ENCODE measurements at regions not wholly inside any gene's neighbourhood (a gene's known extent, or its start where the extent isn't known, plus 50 kb on each side); places are given as distances from the start of the nearest gene placed in this dataset.
"Not testable (repeated sequence)": the region's sequence is repeated elsewhere in the genome, so short reads cannot be mapped to it uniquely, and the experiment has no call there.

DNA sequence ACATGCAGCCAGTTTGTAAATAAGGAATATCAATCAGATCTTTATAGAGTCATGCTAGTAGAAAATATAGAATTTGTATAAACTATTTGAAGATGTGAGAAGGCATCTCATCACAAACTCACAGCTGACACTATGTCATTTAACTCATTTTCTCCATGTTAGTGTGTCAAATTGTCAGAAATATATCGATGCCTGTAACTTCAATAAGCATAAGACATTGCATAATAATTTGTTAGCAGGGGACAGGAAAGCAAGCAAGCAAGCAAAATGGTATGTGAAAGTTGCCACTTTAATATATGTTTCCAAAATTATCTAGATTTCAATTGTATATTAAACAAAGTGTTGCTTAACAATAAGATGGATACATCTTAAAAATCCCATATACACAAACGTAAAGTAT, 571.0 kb downstream of the ARL4A start:
- no peak overlapping the region for H4K8ac ChIP-seq (ENCODE audit: low read depth, low read length)
- H3K18ac ChIP-seq (ENCODE audit: low read length) = no peak overlapping the region
- no peaks in the 10 kb centered on the region for H3K79me2 ChIP-seq (ENCODE audit: control insufficient read depth, insufficient read depth, low read length)
- DNase-seq = no peak
- no peaks in the 10 kb centered on the region for H3K79me1 ChIP-seq (ENCODE audit: low read length)
- H3K27ac ChIP-seq (ENCODE audit: low read depth, low read length) = no peak overlapping the region
- no peaks in the 10 kb centered on the region for H3K36me3 ChIP-seq (ENCODE audit: control insufficient read depth, insufficient read depth, low read length)
- no peak overlapping the region for H3K9ac ChIP-seq (ENCODE audit: low read length)
- H3K4me2 ChIP-seq (ENCODE audit: low read length) = no peak overlapping the region
- H3K4me3 ChIP-seq (ENCODE audit: low read length) = no peak overlapping the region
- H3K27me3 ChIP-seq (ENCODE audit: insufficient read depth, low read length, poor library complexity) = no peaks in the 10 kb centered on the region
- 100% methylated on average over 1 of the region's 2 CpGs for WGBS (ENCODE audit: extremely low coverage, insufficient coverage, low lambda C conversion rate)
- no peak overlapping the region for H2BK5ac ChIP-seq (ENCODE audit: low read length)
- no peak overlapping the region for H2BK120ac ChIP-seq (ENCODE audit: low read depth, low read length)
- no peak overlapping the region for H4K5ac ChIP-seq (ENCODE audit: low read length)
- no peak overlapping the region for H3K4ac ChIP-seq (ENCODE audit: low read depth, low read length)
- H3K23ac ChIP-seq (ENCODE audit: low read length) = no peak overlapping the region
- no peak overlapping the region for H3K56ac ChIP-seq (ENCODE audit: low read length)
- H2AK5ac ChIP-seq (ENCODE audit: low read length) = no peak overlapping the region
- H3K4me1 ChIP-seq (ENCODE audit: control insufficient read depth, low read depth, low read length) = no peaks in the 10 kb centered on the region
- H2BK15ac ChIP-seq (replicated peaks; ENCODE audit: low read depth) = no peak overlapping the region

DNA sequence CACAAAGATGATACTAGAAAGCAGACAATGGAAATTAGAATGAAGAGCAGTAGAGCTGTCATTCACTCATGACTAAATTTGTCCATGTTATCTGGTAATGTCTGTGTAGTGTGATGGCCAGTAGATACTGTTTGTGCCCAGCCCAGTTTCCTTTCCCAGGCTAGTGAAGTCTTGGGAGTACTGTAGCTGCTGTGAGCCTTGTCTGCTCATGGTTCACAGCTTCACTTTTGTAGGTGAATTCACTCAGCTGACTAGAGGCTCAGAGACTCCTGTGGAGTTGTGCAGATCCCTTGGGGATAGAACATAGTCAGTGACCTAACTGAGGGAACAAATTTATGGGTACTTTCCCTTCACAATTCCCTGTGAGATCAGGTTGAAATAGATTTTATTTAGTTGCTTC, 572.5 kb downstream of the ARL4A start:
- H3K79me1 ChIP-seq (ENCODE audit: low read length) = no peaks in the 10 kb centered on the region
- H3K9ac ChIP-seq (ENCODE audit: low read length) = no peak overlapping the region
- no peak overlapping the region for H4K5ac ChIP-seq (ENCODE audit: low read length)
- H2BK5ac ChIP-seq (ENCODE audit: low read length) = no peak overlapping the region
- no peak overlapping the region for H3K56ac ChIP-seq (ENCODE audit: low read length)
- H2BK15ac ChIP-seq (replicated peaks; ENCODE audit: low read depth) = no peak overlapping the region
- H3K27ac ChIP-seq (ENCODE audit: low read depth, low read length) = no peak overlapping the region
- H3K4me2 ChIP-seq (ENCODE audit: low read length) = no peak overlapping the region
- H3K4me3 ChIP-seq (ENCODE audit: low read length) = no peak overlapping the region
- no peak for DNase-seq
- H3K36me3 ChIP-seq (ENCODE audit: control insufficient read depth, insufficient read depth, low read length) = no peaks in the 10 kb centered on the region
- H3K79me2 ChIP-seq (ENCODE audit: control insufficient read depth, insufficient read depth, low read length) = no peaks in the 10 kb centered on the region
- no peak overlapping the region for H4K8ac ChIP-seq (ENCODE audit: low read depth, low read length)
- H2AK5ac ChIP-seq (ENCODE audit: low read length) = no peak overlapping the region
- H3K23ac ChIP-seq (ENCODE audit: low read length) = no peak overlapping the region
- no peak overlapping the region for H3K18ac ChIP-seq (ENCODE audit: low read length)
- H2BK120ac ChIP-seq (ENCODE audit: low read depth, low read length) = no peak overlapping the region
- H3K4ac ChIP-seq (ENCODE audit: low read depth, low read length) = no peak overlapping the region
- H3K4me1 ChIP-seq (ENCODE audit: control insufficient read depth, low read depth, low read length) = no peaks in the 10 kb centered on the region
- H3K27me3 ChIP-seq (ENCODE audit: insufficient read depth, low read length, poor library complexity) = no peaks in the 10 kb centered on the region

DNA sequence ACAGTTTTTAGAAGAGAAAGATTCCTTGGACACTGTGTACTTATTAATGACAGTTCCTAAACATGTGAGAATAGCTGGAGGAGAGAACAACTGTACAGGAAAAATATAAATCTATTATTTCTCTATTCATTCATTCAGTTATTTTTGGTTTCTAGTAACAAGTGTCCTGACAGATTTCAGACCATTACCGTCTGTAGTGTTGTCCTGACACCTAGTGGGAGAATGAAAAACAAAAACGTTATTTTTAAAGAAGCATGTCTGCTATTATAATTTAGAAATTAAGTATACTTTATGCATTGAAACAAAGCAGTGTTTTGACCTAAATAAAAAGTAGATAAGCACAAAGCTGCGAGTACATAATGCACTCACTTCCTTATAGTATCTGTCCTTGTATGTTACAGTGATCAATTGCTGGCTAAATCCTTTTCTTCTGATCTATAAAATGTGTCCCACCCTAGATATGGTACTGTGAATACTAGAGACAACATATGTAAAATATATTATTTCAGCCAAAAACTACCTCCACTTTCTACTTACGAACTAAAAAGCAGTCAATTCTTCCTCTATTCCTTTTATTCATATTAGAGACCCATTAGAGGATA, 575.6 kb downstream of the ARL4A start:
- H2BK5ac ChIP-seq (ENCODE audit: low read length) = no peak overlapping the region
- H4K8ac ChIP-seq (ENCODE audit: low read depth, low read length) = no peak overlapping the region
- H3K27ac ChIP-seq (ENCODE audit: low read depth, low read length) = no peak overlapping the region
- no peaks in the 10 kb centered on the region for H3K4me1 ChIP-seq (ENCODE audit: control insufficient read depth, low read depth, low read length)
- H2AK5ac ChIP-seq (ENCODE audit: low read length) = no peak overlapping the region
- no peak overlapping the region for H3K18ac ChIP-seq (ENCODE audit: low read length)
- WGBS (ENCODE audit: extremely low coverage, insufficient coverage, low lambda C conversion rate) = no CpG with 5 or more reads among the region's 4 CpGs
- H2BK120ac ChIP-seq (ENCODE audit: low read depth, low read length) = no peak overlapping the region
- no peaks in the 10 kb centered on the region for H3K27me3 ChIP-seq (ENCODE audit: insufficient read depth, low read length, poor library complexity)
- DNase-seq = peak; percentile 28
- no peak overlapping the region for H3K23ac ChIP-seq (ENCODE audit: low read length)
- no peak overlapping the region for H4K5ac ChIP-seq (ENCODE audit: low read length)
- no peaks in the 10 kb centered on the region for H3K79me2 ChIP-seq (ENCODE audit: control insufficient read depth, insufficient read depth, low read length)
- H3K4ac ChIP-seq (ENCODE audit: low read depth, low read length) = no peak overlapping the region
- H3K4me2 ChIP-seq (ENCODE audit: low read length) = no peak overlapping the region
- no peak overlapping the region for H2BK15ac ChIP-seq (replicated peaks; ENCODE audit: low read depth)
- no peaks in the 10 kb centered on the region for H3K36me3 ChIP-seq (ENCODE audit: control insufficient read depth, insufficient read depth, low read length)
- no peak overlapping the region for H3K9ac ChIP-seq (ENCODE audit: low read length)
- no peak overlapping the region for H3K56ac ChIP-seq (ENCODE audit: low read length)
- no peak overlapping the region for H3K4me3 ChIP-seq (ENCODE audit: low read length)
- H3K79me1 ChIP-seq (ENCODE audit: low read length) = no peaks in the 10 kb centered on the region

DNA sequence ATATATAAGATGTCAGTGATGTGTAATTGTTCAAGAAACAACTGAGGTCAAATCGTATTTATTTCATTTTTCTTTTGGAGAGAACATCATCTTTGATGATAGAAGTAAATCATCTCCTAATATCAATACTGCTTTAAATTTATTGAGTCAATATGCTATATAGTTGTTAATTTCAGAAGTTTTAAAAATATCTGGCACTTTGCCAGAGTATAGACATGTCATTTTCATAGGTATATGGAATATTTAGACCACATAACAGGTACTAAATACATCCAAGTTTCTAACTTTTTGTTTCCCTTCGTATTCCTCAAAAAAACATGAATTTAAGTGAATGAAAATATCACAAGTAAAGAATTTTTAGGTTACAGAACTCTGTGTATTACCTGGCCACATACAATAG, 577.8 kb downstream of the ARL4A start:
- Histone ChIP-seq H3K4ac (ENCODE audit: low read depth, low read length) (no peak overlapping the region), H2BK15ac (replicated peaks; ENCODE audit: low read depth) (no peak overlapping the region), H3K23ac (ENCODE audit: low read length) (no peak overlapping the region), H2BK120ac (ENCODE audit: low read depth, low read length) (no peak overlapping the region), H3K18ac (ENCODE audit: low read length) (no peak overlapping the region), H3K9ac (ENCODE audit: low read length) (no peak overlapping the region), H2AK5ac (ENCODE audit: low read length) (no peak overlapping the region), H3K27me3 (ENCODE audit: insufficient read depth, low read length, poor library complexity) (no peaks in the 10 kb centered on the region), H3K79me1 (ENCODE audit: low read length) (no peaks in the 10 kb centered on the region), H3K4me3 (ENCODE audit: low read length) (no peak overlapping the region), H3K36me3 (ENCODE audit: control insufficient read depth, insufficient read depth, low read length) (no peaks in the 10 kb centered on the region), H3K56ac (ENCODE audit: low read length) (no peak overlapping the region), H3K27ac (ENCODE audit: low read depth, low read length) (no peak overlapping the region), H4K8ac (ENCODE audit: low read depth, low read length) (no peak overlapping the region), H4K5ac (ENCODE audit: low read length) (no peak overlapping the region), H3K4me2 (ENCODE audit: low read length) (no peak overlapping the region), H3K4me1 (ENCODE audit: control insufficient read depth, low read depth, low read length) (no peaks in the 10 kb centered on the region), H3K79me2 (ENCODE audit: control insufficient read depth, insufficient read depth, low read length) (no peaks in the 10 kb centered on the region), H2BK5ac (ENCODE audit: low read length) (no peak overlapping the region)
- WGBS (ENCODE audit: extremely low coverage, insufficient coverage, low lambda C conversion rate) = no CpG with 5 or more reads among the region's 2 CpGs
- no peak for DNase-seq

DNA sequence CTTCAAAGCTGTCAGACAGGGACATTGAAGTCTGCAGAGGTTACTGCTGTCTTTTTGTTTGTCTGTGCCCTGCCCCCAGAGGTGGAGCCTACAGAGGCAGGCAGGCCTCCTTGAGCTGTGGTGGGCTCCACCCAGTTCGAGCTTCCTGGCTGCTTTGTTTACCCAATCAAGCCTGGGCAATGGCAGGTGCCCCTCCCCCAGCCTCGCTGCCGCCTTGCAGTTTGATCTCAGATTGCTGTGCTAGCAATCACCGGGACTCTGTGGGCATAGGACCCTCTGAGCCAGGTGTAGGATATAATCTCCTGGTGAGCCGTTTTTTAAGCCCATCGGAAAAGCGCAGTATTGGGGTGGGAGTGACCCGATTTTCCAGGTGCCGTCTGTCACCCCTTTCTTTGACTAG, 586.8 kb downstream of the ARL4A start:
- not testable (repeated sequence) for H3K79me2 ChIP-seq (ENCODE audit: control insufficient read depth, insufficient read depth, low read length); H2BK5ac ChIP-seq (ENCODE audit: low read length); H4K5ac ChIP-seq (ENCODE audit: low read length); H3K4me1 ChIP-seq (ENCODE audit: control insufficient read depth, low read depth, low read length); H3K4ac ChIP-seq (ENCODE audit: low read depth, low read length); H3K27me3 ChIP-seq (ENCODE audit: insufficient read depth, low read length, poor library complexity); H3K18ac ChIP-seq (ENCODE audit: low read length); H2BK15ac ChIP-seq (replicated peaks; ENCODE audit: low read depth); DNase-seq; H3K27ac ChIP-seq (ENCODE audit: low read depth, low read length); H3K23ac ChIP-seq (ENCODE audit: low read length); H3K36me3 ChIP-seq (ENCODE audit: control insufficient read depth, insufficient read depth, low read length); H3K9ac ChIP-seq (ENCODE audit: low read length); H3K56ac ChIP-seq (ENCODE audit: low read length); H3K4me2 ChIP-seq (ENCODE audit: low read length); H4K8ac ChIP-seq (ENCODE audit: low read depth, low read length); H2BK120ac ChIP-seq (ENCODE audit: low read depth, low read length); H3K79me1 ChIP-seq (ENCODE audit: low read length); H3K4me3 ChIP-seq (ENCODE audit: low read length); H2AK5ac ChIP-seq (ENCODE audit: low read length)
- WGBS (ENCODE audit: extremely low coverage, insufficient coverage, low lambda C conversion rate) = no CpG with 5 or more reads among the region's 9 CpGs

DNA sequence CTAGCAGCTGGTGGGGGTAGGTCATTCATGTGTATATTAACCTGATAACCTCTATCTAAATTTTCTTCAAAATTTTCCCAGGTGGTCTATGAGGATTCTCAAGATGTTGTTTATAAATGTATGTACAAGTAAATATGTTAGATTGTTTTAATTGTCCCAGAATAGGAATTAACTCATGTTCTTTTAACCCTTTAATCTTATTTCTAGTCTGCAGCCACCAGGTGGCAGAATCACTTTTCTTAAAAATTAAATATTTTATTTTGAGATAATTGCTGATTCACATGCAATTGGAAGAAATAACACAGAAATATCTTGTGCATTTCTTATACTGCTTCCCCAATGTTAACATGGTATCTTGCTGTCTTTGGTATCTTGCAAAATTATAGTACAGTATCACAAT, 589.5 kb downstream of the ARL4A start:
- Histone ChIP-seq H3K27ac (ENCODE audit: low read depth, low read length) (no peak overlapping the region), H2BK5ac (ENCODE audit: low read length) (no peak overlapping the region), H4K5ac (ENCODE audit: low read length) (no peak overlapping the region), H3K79me1 (ENCODE audit: low read length) (no peaks in the 10 kb centered on the region), H2BK120ac (ENCODE audit: low read depth, low read length) (no peak overlapping the region), H3K4me1 (ENCODE audit: control insufficient read depth, low read depth, low read length) (no peaks in the 10 kb centered on the region), H3K23ac (ENCODE audit: low read length) (no peak overlapping the region), H4K8ac (ENCODE audit: low read depth, low read length) (no peak overlapping the region), H3K27me3 (ENCODE audit: insufficient read depth, low read length, poor library complexity) (no peaks in the 10 kb centered on the region), H3K36me3 (ENCODE audit: control insufficient read depth, insufficient read depth, low read length) (no peaks in the 10 kb centered on the region), H2AK5ac (ENCODE audit: low read length) (no peak overlapping the region), H3K56ac (ENCODE audit: low read length) (no peak overlapping the region), H3K79me2 (ENCODE audit: control insufficient read depth, insufficient read depth, low read length) (no peaks in the 10 kb centered on the region), H2BK15ac (replicated peaks; ENCODE audit: low read depth) (no peak overlapping the region), H3K4me2 (ENCODE audit: low read length) (no peak overlapping the region), H3K18ac (ENCODE audit: low read length) (no peak overlapping the region), H3K4me3 (ENCODE audit: low read length) (no peak overlapping the region), H3K9ac (ENCODE audit: low read length) (no peak overlapping the region), H3K4ac (ENCODE audit: low read depth, low read length) (no peak overlapping the region)
- DNase-seq = no peak

All from mesendoderm (in vitro differentiated cells).